GM12878 (cell line): ENCODE measurements at regions not wholly inside any gene's neighbourhood (a gene's known extent, or its start where the extent isn't known, plus 50 kb on each side); places are given as distances from the start of the nearest gene placed in this dataset.

Experiments
- ATAC-seq: fragments of 200-7000 bp; cut with Tn5 transposase; 3 replicates; pipeline ENCODE4 v1.9.1; 2020; ENCODE audit warnings: mild to moderate bottlenecking, moderate library complexity
- BruUV-seq: library from RNA; stranded (reverse); fragments of 400-500 nt; replicated peaks from 2 replicates; lab custom pipeline; 2021; lab: Mats Ljungman, UMichigan
- CTCF ChIA-PET: fragments of 300-600 bp; sonication (Branson Sonifier 250); formaldehyde crosslinking; extraction: SDS; loops from one replicate; lab custom pipeline; 2021; ENCODE audit warnings: inconsistent platforms; lab: Yijun Ruan, JAX
- POLR2A ChIA-PET: fragments of 350-600 bp; formaldehyde crosslinking; extraction: SDS; loops from one replicate; lab custom pipeline; 2021; ENCODE audit warnings: inconsistent platforms; lab: Charles Lee
- RAD21 ChIA-PET: fragments of 300-600 bp; sonication (Branson Sonifier 250); formaldehyde crosslinking; loops from one replicate; lab custom pipeline; 2023; ENCODE audit warnings: antibody characterized with exemption; ENCODE audit not compliant: unreplicated experiment; lab: Charles Lee
- SMC1A ChIA-PET: fragments of 300-600 bp; sonication (Branson Sonifier 250); formaldehyde crosslinking; loops from one replicate; lab custom pipeline; 2023; ENCODE audit not compliant: unreplicated experiment, uncharacterized antibody; lab: Charles Lee
- DNase-seq: peaks from one replicate; pipeline ENCODE4 v3.0.0-alpha.2; 2011; ENCODE audit warnings: low read depth, low spot score
- FAIRE-seq: peaks from 3 replicates; lab custom pipeline; 2011; peaks lifted over from hg19 to GRCh38; lab: Jason Lieb, UNC
- H2AFZ ChIP-seq: 2 replicates; pipeline ENCODE4 v1.6.0; 2011; ENCODE audit warnings: low read depth, low read length, control low read depth; ENCODE audit not compliant: control insufficient read depth
- H3K27ac ChIP-seq: 2 replicates; pipeline ENCODE4 v1.5.1; 2011; ENCODE audit warnings: control low read depth; ENCODE audit not compliant: control insufficient read depth, insufficient read depth
- H3K27me3 ChIP-seq, 2 experiments: replicated peaks in 1 of 2; 2 replicates each; pipeline versions ENCODE4 v1.6.0 to v1.6.1; 2011; ENCODE audit warnings: low read length in 1 of 2; ENCODE audit not compliant: control insufficient read depth in 2 of 2, insufficient read depth in 2 of 2
- H3K36me3 ChIP-seq, 2 experiments: 2 replicates each; pipeline ENCODE4 v1.5.1; 2011; ENCODE audit warnings: low read length in 1 of 2; ENCODE audit not compliant: control insufficient read depth in 2 of 2, insufficient read depth in 2 of 2
- H3K4me1 ChIP-seq: 2 replicates; pipeline ENCODE4 v1.6.1; 2011; ENCODE audit warnings: mild to moderate bottlenecking, low read length, moderate library complexity, mixed read lengths; ENCODE audit not compliant: control insufficient read depth, insufficient read depth
- H3K4me2 ChIP-seq: 2 replicates; pipeline ENCODE4 v1.6.0; 2011; ENCODE audit warnings: control low read depth; ENCODE audit not compliant: control insufficient read depth, insufficient read depth
- H3K4me3 ChIP-seq: fragments of 200-600 bp; sonication (generic); 2 replicates; pipeline ENCODE4 v1.5.1; 2016
- H3K79me2 ChIP-seq: 2 replicates; pipeline ENCODE4 v1.6.0; 2011; ENCODE audit warnings: low read length; ENCODE audit not compliant: control insufficient read depth, insufficient read depth
- H3K9ac ChIP-seq: 2 replicates; pipeline ENCODE4 v1.8.0; 2011; ENCODE audit warnings: low read length, control low read depth, mixed read lengths; ENCODE audit not compliant: control insufficient read depth, insufficient read depth
- H3K9me3 ChIP-seq: replicated peaks from 3 replicates; pipeline ENCODE4 v1.5.1; 2011; ENCODE audit warnings: mild to moderate bottlenecking, low read length; ENCODE audit not compliant: control insufficient read depth, insufficient read depth
- H4K20me1 ChIP-seq: 2 replicates; pipeline ENCODE4 v1.6.0; 2011; ENCODE audit not compliant: control insufficient read depth, insufficient read depth
- BACH1 ChIP-seq: fragments of 450-650 bp; IDR thresholded peaks from 2 replicates; pipeline ENCODE4 v1.6.1; 2017; ENCODE audit warnings: mild to moderate bottlenecking, borderline replicate concordance
- IKZF2 ChIP-seq, 2 experiments: fragments of 450-650 bp; IDR thresholded peaks; 2 replicates each; pipeline ENCODE4 v1.6.1; 2017; ENCODE audit warnings: mild to moderate bottlenecking in 2 of 2, moderate library complexity in 2 of 2
- NFXL1 ChIP-seq: fragments of 450-650 bp; IDR thresholded peaks from 2 replicates; pipeline ENCODE4 v1.6.1; 2017; ENCODE audit warnings: antibody characterized with exemption, mild to moderate bottlenecking, borderline replicate concordance
- NRF1 ChIP-seq: conservative IDR thresholded peaks from 2 replicates; pipeline ENCODE4 v1.6.1; 2011; ENCODE audit warnings: mild to moderate bottlenecking, low read depth, low read length, improper control_type of control experiment
- RAD21 ChIP-seq: IDR thresholded peaks from 2 replicates; pipeline ENCODE4 v1.6.1; 2011; ENCODE audit warnings: mild to moderate bottlenecking, low read depth, low read length, moderate library complexity; ENCODE audit not compliant: insufficient read depth
- SUZ12 ChIP-seq: fragments of 200-600 bp; sonication (generic); IDR thresholded peaks from one replicate; pipeline ENCODE4 v1.6.1; 2018; ENCODE audit warnings: antibody characterized with exemption, mild to moderate bottlenecking; ENCODE audit not compliant: unreplicated experiment
- USF1 ChIP-seq: IDR thresholded peaks from 2 replicates; pipeline ENCODE4 v1.6.1; 2011; ENCODE audit warnings: borderline replicate concordance, low read depth, mild to moderate bottlenecking, moderate library complexity, mixed read lengths, low read length; ENCODE audit not compliant: insufficient read depth; ENCODE audit errors: extremely low read length
- ZNF384 ChIP-seq: IDR thresholded peaks from 2 replicates; pipeline ENCODE4 v1.6.1; 2012; ENCODE audit warnings: low read depth, mild to moderate bottlenecking, low read length, improper control_type of control experiment, borderline replicate concordance
- ZSCAN29 ChIP-seq: fragments of 450-650 bp; IDR thresholded peaks from 2 replicates; pipeline ENCODE4 v1.6.1; 2017; ENCODE audit warnings: mild to moderate bottlenecking, moderate library complexity
- WGBS: methylation state at CpG from one replicate; pipeline ENCODE4 v1.1.6; 2016; ENCODE audit warnings: low lambda C conversion rate; ENCODE audit not compliant: insufficient replicate concordance, insufficient coverage; ENCODE audit errors: missing lambda C conversion rate; 5-methylcytosine and 5-hydroxymethylcytosine counted together
- in situ Hi-C: fragments of 300-500 bp; cut with MboI; formaldehyde crosslinking; loops from 9 replicates; pipeline ENCODE4 v1.14.3; 2018; ENCODE audit warnings: mixed read lengths
- intact Hi-C: fragments of 100-400 bp; cut with micrococcal nuclease; formaldehyde crosslinking; loops from one replicate; pipeline ENCODE4 v1.14.2; 2022; ENCODE audit not compliant: unreplicated experiment

DNA sequence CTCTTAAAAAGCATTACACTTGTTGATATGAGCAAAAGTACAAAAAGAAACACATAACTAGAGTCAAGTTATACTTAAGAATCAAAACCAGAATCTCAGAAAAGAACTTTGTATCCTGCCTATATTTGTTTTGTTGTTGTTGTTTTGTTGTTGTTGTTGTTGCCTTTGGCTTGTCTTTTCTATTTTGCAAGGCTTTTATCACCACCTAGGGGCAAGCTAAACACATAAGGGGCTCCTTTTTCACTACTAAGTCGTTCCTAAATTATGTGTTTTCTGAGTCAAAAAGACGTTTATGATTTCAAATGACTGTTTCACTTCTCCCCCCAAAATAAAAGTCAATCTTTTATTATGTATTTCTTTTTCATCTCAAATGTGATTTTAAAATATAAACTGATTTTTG, 250.2 kb downstream of the RBM26 start:
- Histone ChIP-seq H4K20me1 (no peaks in the 10 kb centered on the region), H3K79me2 (no peaks in the 10 kb centered on the region), H3K27ac (no peak overlapping the region), H3K9me3 (no peaks in the 10 kb centered on the region), H3K4me2 (no peak overlapping the region), H3K36me3 (no peaks in the 10 kb centered on the region), H3K9ac (no peak overlapping the region), H2AFZ (peak overlapping the region; percentile 47; the same call in 1 of the 2 replicates), H3K4me1 (no peaks in the 10 kb centered on the region), H3K27me3 (no peaks in the 10 kb centered on the region), H3K4me3 (no peak overlapping the region)
- no peak for FAIRE-seq
- ATAC-seq, result no peak
- in situ Hi-C loops (no loop called here), intact Hi-C loops (no loop called here)
- DNase-seq, result no peak
- 0% methylated on average over 2 of the region's 2 CpGs for WGBS
- TF ChIP-seq ZNF384 (no peak), NRF1 (no peak), RAD21 (peak; percentile 44), SUZ12 (no peak), ZSCAN29 (no peak)
- ChIA-PET POLR2A (no interaction called here), RAD21 (no interaction called here), CTCF (interaction anchor here (1.4 to 1.5 kb wide), 2 partner anchors 14 to 177 kb away, joined by 3 read pairs; no protein-coding TSS in a partner anchor), SMC1A (interaction anchor here (1.1 to 1.4 kb wide), 2 partner anchors 8 to 9 kb away, joined by 3 read pairs; no protein-coding TSS in a partner anchor)
- BruUV-seq, result no TSS peak

DNA sequence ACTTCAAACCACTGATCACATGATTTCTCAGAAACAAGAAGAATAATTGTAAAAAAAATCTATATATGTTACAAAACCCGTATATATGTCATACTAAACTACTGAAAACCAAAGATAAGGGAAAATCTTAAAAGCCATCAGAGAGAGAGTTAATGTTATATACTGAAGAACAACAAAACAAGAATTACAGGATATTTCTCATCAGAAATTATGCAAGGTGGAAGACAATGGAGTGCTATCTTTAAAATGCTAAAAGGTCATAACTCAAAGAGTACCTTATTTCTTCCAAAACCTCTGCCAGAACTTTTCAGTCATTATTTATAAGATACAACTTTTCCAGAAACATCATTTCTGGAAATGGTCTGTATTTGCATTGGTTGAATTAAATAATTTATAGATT, 256.8 kb downstream of the RBM26 start:
- no peaks in the 10 kb centered on the region for H4K20me1 ChIP-seq
- in situ Hi-C loops (no loop called here), intact Hi-C loops (no loop called here)
- no peak overlapping the region for H2AFZ ChIP-seq
- ATAC-seq, result no peak
- TF ChIP-seq BACH1 (no peak), IKZF2 (IDR thresholded peaks at IDR 0.05) (no peak), NFXL1 (no peak), USF1 (no peak)
- H3K4me1 ChIP-seq, result no peaks in the 10 kb centered on the region
- H3K9ac ChIP-seq, result no peak overlapping the region
- no TSS peak for BruUV-seq
- ChIA-PET RAD21 (no interaction called here), CTCF (interaction anchor here (0.7 kb wide), 1 partner anchor 653 kb away, joined by 3 read pairs; no protein-coding TSS in a partner anchor), POLR2A (no interaction called here), SMC1A (no interaction called here)
- FAIRE-seq, result no peak
- H3K79me2 ChIP-seq, result no peaks in the 10 kb centered on the region
- no peaks in the 10 kb centered on the region for H3K36me3 ChIP-seq
- no peak overlapping the region for H3K4me2 ChIP-seq
- WGBS, result 33% methylated on average over 1 of the region's 1 CpG
- H3K27ac ChIP-seq, result no peak overlapping the region
- no peaks in the 10 kb centered on the region for H3K9me3 ChIP-seq
- H3K4me3 ChIP-seq, result no peak overlapping the region
- no peak for DNase-seq
- no peaks in the 10 kb centered on the region for H3K27me3 ChIP-seq
